Brain microvascular endothelial cell (primary cell): ENCODE measurements at regions not wholly inside any gene's neighbourhood (a gene's known extent, or its start where the extent isn't known, plus 50 kb on each side); places are given as distances from the start of the nearest gene placed in this dataset.

Source experiments
- DNase-seq: peaks from one replicate; pipeline ENCODE4 v3.0.0-alpha.2; 2020
- H3K27ac ChIP-seq: fragments of 250-450 bp; sonication (Bioruptor Pico); 2 replicates; pipeline ENCODE4 v1.5.1; 2020; ENCODE audit warnings: mild to moderate bottlenecking, moderate library complexity
- H3K27me3 ChIP-seq: fragments of 250-450 bp; sonication (Bioruptor Pico); replicated peaks from 2 replicates; pipeline ENCODE4 v1.5.1; 2020; ENCODE audit warnings: mild to moderate bottlenecking
- H3K36me3 ChIP-seq: fragments of 250-450 bp; sonication (Bioruptor Pico); replicated peaks from 2 replicates; pipeline ENCODE4 v1.5.1; 2020; ENCODE audit warnings: mild to moderate bottlenecking
- H3K4me3 ChIP-seq: 2 replicates; pipeline ENCODE4 v1.5.1; 2011; ENCODE audit warnings: low read depth, mild to moderate bottlenecking, control low read depth, low read length, moderate library complexity
- in situ Hi-C: cut with HindIII; loops from 2 replicates; pipeline ENCODE4 v1.10.0; 2017; ENCODE audit warnings: low sequenced_read_pairs, low pct_ligation_motif_present
- TF ChIP-seq, protein P1 (sequence below): IDR thresholded peaks from 2 replicates; pipeline ENCODE4 v1.5.1; 2011; ENCODE audit warnings: low read depth, mild to moderate bottlenecking, moderate library complexity, low read length, control low read depth, inconsistent platforms; ENCODE audit errors: missing control alignments

DNA sequence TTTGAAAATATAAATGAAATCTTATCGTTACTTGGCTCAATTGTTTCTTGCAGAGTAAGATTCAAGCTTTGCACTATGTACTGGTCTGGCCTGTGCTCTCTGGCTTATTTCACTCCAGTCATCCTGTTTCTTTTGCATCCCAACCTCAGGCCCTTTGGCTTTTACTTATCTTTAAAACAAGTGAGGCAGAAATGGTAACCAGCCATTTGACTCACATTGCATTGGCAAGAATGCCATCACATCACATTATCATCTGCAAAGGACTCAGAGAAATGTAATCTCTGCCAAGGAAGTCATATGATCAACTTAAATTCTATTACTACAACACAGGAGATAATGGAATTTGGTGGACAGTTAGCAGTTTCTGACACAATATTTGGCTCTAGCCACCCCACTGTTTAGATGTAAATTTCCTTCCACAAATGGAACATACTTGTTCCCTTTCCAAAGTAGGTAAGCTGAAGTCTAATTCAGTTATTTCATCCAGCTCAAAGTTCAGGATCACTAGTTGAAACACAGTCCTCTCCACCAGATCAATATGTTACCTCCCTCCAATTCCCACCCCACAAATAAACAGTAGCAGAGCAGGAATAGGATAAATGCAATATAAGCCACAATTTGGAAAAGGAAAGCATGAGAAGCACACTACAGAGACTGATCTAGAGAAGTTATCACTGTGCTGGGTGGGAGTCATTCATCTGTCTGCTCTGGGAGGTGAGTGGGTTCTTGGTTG, 65.0 kb upstream of the DSC1 start:
- no peaks in the 10 kb centered on the region for H3K36me3 ChIP-seq
- no peak overlapping the region for H3K4me3 ChIP-seq
- DNase-seq: no peak
- in situ Hi-C loops: no loop called here
- H3K27me3 ChIP-seq: no peaks in the 10 kb centered on the region
- no peak overlapping the region for H3K27ac ChIP-seq
- TF ChIP-seq, protein P1, sequence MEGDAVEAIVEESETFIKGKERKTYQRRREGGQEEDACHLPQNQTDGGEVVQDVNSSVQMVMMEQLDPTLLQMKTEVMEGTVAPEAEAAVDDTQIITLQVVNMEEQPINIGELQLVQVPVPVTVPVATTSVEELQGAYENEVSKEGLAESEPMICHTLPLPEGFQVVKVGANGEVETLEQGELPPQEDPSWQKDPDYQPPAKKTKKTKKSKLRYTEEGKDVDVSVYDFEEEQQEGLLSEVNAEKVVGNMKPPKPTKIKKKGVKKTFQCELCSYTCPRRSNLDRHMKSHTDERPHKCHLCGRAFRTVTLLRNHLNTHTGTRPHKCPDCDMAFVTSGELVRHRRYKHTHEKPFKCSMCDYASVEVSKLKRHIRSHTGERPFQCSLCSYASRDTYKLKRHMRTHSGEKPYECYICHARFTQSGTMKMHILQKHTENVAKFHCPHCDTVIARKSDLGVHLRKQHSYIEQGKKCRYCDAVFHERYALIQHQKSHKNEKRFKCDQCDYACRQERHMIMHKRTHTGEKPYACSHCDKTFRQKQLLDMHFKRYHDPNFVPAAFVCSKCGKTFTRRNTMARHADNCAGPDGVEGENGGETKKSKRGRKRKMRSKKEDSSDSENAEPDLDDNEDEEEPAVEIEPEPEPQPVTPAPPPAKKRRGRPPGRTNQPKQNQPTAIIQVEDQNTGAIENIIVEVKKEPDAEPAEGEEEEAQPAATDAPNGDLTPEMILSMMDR: no peak

DNA sequence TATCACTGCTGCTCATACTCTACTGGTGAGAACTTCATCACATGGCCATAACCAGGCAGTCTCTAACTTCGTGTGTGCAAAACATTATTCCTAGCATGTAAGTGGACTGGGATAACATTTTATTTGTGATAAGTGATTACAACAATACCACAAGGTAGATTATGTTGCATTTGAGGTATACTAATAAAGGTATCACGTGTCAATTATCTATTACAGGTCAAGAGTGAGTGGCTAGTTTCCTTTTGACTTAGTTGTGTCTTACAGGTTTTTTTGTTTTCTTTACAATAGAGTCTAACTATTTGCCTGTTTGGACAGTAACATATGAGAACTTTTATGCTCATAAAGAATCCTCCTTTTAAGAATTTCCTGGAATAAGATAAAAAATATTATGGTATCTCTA, 67.2 kb upstream of the DSC1 start:
- H3K27me3 ChIP-seq: no peaks in the 10 kb centered on the region
- no peak overlapping the region for H3K27ac ChIP-seq
- TF ChIP-seq, protein P1: no peak
- in situ Hi-C loops: no loop called here
- H3K36me3 ChIP-seq: no peaks in the 10 kb centered on the region
- DNase-seq: no peak
- H3K4me3 ChIP-seq: no peak overlapping the region

DNA sequence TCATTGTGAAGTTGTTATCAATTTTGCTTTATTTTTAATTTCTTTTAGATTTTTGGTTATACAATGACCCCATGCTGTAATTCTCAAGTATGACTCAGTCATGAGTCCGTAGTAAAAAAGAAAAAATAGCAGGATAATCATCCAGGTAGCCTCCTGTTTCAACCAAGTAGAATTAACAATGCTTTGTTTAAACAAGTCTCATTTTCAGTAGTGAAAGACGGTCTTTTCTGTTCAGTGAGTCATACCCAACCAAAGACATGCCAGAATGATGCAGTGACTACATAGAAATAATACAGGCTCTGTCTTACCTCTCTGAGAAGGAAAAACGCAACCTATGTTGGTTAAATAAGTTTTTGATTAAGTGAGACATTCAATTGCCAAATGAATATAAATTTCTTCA, 67.8 kb upstream of the DSC1 start:
- TF ChIP-seq, protein P1: no peak
- no peak overlapping the region for H3K27ac ChIP-seq
- DNase-seq: peak; percentile 33
- H3K36me3 ChIP-seq: no peaks in the 10 kb centered on the region
- no peak overlapping the region for H3K4me3 ChIP-seq
- in situ Hi-C loops: no loop called here
- H3K27me3 ChIP-seq: no peaks in the 10 kb centered on the region

DNA sequence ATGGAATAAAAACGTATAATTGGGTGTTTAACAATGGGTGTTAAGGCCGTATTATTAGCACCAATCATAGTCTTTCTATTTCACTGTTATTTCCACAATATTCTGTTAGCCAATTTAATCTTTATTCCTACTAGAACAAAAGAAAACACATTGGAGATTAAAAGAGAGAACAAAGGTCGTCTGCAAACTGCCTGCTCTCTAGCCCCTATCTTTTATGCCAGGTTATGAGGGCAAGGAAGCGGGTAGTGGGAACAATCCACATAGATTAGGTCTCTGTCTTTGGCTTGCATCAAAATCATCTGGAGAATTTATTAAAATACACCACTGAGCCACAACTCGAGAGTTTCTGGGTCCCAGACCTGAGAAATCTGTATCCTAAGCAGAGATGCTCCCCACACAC, 69.4 kb upstream of the DSC1 start:
- TF ChIP-seq, protein P1: no peak
- Histone ChIP-seq H3K36me3 (no peaks in the 10 kb centered on the region), H3K27me3 (no peaks in the 10 kb centered on the region), H3K27ac (no peak overlapping the region), H3K4me3 (no peak overlapping the region)
- in situ Hi-C loops: no loop called here
- no peak for DNase-seq

DNA sequence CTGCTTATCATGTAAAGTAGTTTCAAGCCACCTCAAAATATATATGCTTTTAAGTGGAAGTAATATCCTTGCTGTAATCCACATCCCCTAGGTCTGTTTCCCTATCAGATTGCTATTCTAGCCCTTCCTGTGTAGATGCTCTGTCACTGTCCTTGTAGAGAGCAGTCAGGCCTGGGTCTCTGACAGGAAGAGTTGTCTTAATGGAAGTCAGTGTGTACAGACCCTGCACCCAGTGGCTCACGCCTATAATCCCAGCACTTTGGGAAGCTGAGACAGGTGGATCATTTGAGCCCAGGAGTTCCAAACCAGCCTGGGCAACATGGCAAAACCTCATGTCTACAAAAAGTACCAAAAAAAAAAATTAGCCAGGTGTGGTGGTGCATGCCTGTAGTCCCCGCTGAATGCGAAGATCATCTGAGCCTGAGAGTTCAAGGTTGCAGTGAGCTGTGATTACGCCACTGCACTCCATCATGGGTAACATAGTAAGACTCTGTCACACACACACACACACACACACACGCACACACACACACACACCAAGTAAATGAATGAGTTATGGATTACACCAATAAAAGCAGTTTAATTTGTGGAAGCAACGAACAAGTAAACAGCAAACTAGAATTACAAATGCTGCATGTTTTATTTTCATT, 70.2 kb upstream of the DSC1 start:
- DNase-seq: no peak
- Histone ChIP-seq H3K36me3 (no peaks in the 10 kb centered on the region), H3K27ac (no peak overlapping the region), H3K4me3 (no peak overlapping the region), H3K27me3 (no peaks in the 10 kb centered on the region)
- TF ChIP-seq, protein P1: no peak
- in situ Hi-C loops: no loop called here
